Left renal pelvis (tissue), 4 donors: ENCODE measurements at regions not wholly inside any gene's neighbourhood (a gene's known extent, or its start where the extent isn't known, plus 50 kb on each side); places are given as distances from the start of the nearest gene placed in this dataset.
"Not testable (repeated sequence)": the region's sequence is repeated elsewhere in the genome, so short reads cannot be mapped to it uniquely, and the experiment has no call there.

Experiments used
- DNase-seq, 4 donors: peaks; one replicate each; pipeline ENCODE4 v3.0.0-alpha.2; 2013; ENCODE audit warnings: low read depth in 4 of 4, low spot score in 3 of 4

- peak; percentile 2 to 22 (median 16) for DNase-seq
These were observed 295.3 kb upstream of the PMFBP1 start for GRCh38 chr16:72467157-72467759.

GRCh38 chr16:72464597-72465368 lies 292.8 kb upstream of the PMFBP1 start:
- DNase-seq = no peak

- no peak for DNase-seq
These were observed 292.1 kb upstream of the PMFBP1 start for GRCh38 chr16:72464052-72464451.

GRCh38 chr16:72458035-72458434 lies 286.1 kb upstream of the PMFBP1 start:
- no peak for DNase-seq

- no peak for DNase-seq
These were observed 285.4 kb upstream of the PMFBP1 start for GRCh38 chr16:72457243-72457940.

- no peak for DNase-seq
These were observed 284.0 kb upstream of the PMFBP1 start for GRCh38 chr16:72455743-72456659.

- DNase-seq = not testable (repeated sequence)
These were observed 281.9 kb upstream of the PMFBP1 start for GRCh38 chr16:72453856-72454255.

GRCh38 chr16:72444696-72445095 lies 272.7 kb upstream of the PMFBP1 start:
- no peak for DNase-seq

- no peak for DNase-seq
These were observed 271.9 kb upstream of the PMFBP1 start for GRCh38 chr16:72443809-72444208.

- DNase-seq = no peak
These were observed 270.6 kb upstream of the PMFBP1 start for GRCh38 chr16:72442385-72443158.

- DNase-seq = no peak
These were observed 265.9 kb upstream of the PMFBP1 start for GRCh38 chr16:72437891-72438290.

GRCh38 chr16:72434159-72434558 lies 262.2 kb upstream of the PMFBP1 start:
- no peak for DNase-seq

GRCh38 chr16:72430121-72430520 lies 258.2 kb upstream of the PMFBP1 start:
- no peak for DNase-seq

GRCh38 chr16:72429671-72430081 lies 257.7 kb upstream of the PMFBP1 start:
- DNase-seq = no peak

- no peak for DNase-seq
These were observed 256.9 kb upstream of the PMFBP1 start for GRCh38 chr16:72428681-72429376.

- no peak for DNase-seq
These were observed 255.9 kb upstream of the PMFBP1 start for GRCh38 chr16:72427783-72428331.

GRCh38 chr16:72427051-72427782 lies 255.3 kb upstream of the PMFBP1 start:
- DNase-seq = no peak

GRCh38 chr16:72426386-72426785 lies 254.4 kb upstream of the PMFBP1 start:
- no peak for DNase-seq
